GM21825 (cell line): ENCODE measurements at regions not wholly inside any gene's neighbourhood (a gene's known extent, or its start where the extent isn't known, plus 50 kb on each side); places are given as distances from the start of the nearest gene placed in this dataset.
A peak's percentile ranks its signal among the peaks of the same experiment; 100 is the strongest.

Experiments
- ATAC-seq: cut with Tn5 transposase; IDR thresholded peaks from one replicate; pipeline ENCODE4 v1.9.1; 2021; ENCODE audit warnings: mild to moderate bottlenecking, moderate library complexity; ENCODE audit not compliant: unreplicated experiment

DNA sequence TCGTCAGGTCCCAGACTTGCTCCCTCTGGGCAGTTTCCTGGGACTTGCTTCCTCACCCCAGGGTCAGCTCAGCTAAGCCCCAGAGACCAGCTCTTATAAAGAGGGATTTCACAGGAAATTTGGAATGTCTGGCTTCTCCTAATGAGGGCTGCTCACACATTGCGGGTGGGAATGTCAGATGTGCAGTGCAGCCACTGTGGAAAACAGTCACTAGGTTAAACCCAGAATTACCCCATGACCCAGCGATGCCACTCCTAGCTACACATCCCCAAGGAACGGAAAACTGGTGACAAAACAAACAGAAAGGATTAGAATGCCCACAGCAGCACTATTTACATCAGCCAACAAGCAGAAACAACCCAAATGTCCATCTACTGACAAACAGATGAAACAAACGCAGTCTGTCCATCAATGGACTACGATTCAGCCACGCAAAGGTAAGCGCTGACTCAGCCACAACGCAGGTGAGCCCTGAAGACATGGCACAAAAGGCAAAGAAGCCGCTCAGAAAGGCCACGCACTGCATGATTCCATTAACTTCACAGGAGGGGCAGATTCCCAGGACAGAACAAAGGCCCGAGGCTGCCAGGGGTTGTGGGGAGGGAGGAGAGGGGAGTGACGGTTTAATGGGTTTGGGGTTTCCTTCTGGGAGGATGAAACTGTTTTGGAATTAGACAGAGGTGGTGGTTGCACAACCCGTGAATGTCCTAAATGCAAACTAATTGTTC is 63.0 kb downstream of the NCOR2 start:
- no peak for ATAC-seq

DNA sequence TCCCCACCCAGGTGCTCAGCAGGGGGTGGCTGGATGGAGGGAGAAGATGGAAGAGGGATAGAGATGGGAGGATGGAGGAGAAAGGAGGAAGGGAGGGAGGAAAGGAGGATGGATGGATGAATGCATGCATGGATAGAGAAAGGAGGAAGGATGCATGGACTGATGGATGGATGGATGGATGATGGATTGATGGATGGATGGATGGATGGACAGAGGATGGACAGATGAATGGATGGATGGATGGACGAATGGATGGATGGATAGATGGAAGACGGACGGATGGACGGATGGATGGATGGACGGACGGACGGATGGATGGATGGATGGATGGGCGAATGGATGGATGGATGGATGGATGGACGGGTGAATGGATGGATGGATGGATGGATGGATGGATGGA is 64.1 kb downstream of the NCOR2 start:
- ATAC-seq = no peak

DNA sequence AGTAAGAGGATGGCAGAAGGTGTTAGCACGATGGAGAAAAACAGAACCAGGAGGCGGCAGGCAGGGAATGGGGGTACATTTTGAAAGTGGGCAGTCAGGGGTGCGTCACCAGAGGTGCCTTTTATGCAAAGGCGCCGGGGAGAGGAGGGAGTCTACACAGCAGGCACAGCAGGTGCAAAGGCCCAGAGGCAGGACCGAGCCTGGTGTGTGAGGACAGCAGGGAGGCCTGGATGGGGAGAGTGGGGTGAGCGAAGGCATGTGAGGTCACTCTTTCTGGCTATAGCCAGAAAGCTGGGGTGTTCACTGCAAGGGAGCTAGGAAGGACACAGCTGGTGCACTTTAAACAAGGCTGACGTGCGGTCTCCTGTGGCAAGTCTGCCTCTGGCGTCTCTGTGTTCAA is 65.0 kb downstream of the NCOR2 start:
- ATAC-seq = no peak

DNA sequence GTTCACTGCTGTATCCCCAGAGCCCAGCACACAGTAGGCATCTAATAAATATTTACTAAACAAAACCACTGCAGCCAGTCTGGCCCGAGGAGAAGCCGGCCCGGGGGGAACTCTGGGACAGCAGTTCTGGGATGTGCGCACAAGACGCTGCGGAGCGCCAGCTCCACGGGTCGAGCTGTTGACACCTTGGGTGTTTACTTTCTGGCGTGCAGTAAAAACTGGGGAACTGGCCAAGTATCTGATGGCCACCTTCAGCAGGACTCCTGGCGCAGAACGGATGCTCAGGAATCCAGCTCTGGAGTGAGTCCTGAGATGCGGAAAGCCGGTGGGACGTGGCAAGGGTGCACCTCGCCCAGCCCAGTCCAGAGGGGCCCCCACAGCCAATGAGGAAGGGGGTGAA is 65.6 kb downstream of the NCOR2 start:
- ATAC-seq = no peak

DNA sequence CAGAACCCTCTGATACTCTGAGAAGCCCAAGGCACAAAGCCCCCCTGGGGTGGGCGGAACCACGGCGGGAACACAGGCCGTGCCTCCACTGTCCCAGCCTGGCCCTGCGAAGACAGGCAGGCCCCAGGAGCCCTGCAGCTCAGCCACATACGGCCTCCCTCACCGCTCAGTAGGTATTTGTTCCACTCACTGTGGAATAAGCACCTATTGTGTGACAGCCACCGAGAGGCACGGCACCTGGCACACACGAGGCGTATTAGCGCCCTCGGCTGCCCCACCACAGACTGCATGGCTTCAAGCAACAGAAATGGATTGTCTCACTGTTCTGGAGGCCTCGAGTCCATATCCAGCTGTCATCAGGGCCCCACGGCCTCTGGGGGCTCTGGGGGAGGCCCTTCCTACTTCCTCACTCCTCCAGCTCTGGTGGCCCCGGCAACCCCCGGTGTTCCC is 66.3 kb downstream of the NCOR2 start:
- no peak for ATAC-seq

DNA sequence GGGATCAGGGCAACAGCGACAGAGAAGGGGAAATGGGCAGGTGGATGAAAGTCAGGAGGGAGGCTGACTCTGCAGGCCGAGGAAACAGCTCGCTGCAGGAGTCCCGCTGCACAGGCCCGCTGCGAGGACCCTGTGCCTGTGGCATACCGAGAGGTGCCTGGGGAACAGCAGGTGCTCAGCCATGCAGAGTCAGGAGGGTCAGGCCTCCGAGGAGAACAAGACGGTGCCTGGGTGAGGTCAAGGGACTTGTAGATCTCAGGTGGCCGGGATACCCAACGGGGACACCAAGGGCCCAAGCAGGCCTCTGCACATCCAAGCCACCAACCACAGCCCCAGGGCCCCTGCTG is 67.5 kb downstream of the NCOR2 start:
- no peak for ATAC-seq

DNA sequence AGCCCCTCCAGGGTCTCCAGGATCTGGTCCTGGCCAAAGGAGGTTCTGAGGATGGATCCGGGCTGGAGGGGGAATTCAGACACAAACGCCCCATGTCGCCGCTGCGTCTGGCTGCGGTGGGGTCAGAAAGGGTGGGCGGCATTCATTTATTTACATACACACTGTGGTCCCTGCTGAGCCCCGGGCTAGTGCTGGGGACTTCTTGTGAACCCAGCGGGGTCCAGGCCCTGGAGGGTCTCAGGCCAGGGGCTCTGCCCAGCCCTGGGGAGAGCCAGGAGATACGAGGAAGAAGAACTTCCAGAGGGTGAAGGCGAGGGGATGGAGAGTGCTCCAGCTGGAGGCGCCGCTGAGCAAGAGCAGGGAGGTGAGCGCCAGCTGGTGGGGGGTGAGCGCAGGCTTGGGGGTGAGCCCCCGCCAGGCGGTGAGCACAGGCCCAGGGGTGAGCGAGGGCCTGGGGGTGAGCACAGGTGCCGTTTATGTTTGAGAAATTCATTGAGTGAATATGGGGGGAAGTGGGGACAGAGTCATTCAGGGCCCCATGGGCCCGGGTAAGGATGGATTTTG is 68.1 kb downstream of the NCOR2 start:
- ATAC-seq = no peak

DNA sequence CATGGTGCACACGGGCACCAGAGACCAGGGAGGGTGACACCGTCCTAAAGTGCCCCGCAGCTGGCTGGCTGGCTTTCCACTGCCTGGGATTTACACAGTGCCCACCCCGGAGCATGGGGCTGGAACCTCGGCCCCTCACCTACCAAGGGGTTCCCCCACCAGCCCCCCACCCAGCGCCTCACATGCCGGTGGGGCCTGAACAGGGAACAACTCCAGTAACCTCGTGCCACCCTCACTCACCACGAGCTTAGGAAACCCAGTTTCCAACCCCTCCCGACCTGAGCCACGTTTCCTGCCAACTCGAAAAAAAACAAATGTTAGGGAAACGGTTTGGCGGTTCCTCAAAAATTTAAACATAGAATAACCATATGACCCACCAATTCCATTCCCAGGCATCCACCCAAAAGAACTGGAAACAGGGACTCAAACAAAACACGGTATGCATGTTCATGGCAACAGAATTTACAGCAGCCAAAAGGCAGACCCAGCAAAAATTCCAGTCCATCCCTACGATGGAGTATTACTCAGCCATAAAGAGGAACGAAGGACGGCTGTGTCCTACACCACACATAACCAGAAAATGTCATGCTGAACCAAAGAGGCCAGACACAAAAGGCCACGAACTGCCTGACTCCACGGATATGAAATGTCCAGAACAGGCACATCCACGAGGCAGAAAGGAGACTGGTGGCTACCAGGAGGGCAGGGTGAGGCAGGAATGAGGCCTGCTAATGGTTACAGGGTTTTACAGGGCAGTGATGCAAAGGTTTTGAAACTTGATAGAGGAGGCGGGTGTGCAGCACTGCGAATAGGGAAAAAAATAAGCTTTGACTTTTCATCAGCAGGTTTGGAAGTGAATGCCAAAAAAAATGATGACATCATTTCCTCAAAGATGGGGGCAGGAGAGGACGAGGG is 68.9 kb downstream of the NCOR2 start:
- ATAC-seq = no peak

DNA sequence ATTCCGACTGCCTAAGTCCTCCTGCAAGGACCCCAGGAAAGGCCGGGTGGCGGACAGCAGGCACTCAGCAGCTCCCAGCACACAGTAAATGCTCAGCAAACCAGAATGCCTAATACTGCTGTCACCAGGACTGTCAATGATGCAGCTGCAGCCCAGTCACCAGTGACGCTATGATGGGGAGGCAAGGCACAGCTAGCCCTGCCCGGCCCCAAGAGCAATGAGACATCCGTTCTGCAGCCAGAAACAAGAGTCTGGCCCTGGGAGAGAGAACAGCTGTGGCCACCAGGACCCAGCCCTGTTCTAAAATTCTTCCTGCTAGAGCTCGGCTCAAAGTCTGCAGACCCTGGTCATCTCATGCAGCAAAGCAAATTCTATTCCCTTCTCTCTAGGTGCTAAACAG is 69.8 kb downstream of the NCOR2 start:
- no peak for ATAC-seq

DNA sequence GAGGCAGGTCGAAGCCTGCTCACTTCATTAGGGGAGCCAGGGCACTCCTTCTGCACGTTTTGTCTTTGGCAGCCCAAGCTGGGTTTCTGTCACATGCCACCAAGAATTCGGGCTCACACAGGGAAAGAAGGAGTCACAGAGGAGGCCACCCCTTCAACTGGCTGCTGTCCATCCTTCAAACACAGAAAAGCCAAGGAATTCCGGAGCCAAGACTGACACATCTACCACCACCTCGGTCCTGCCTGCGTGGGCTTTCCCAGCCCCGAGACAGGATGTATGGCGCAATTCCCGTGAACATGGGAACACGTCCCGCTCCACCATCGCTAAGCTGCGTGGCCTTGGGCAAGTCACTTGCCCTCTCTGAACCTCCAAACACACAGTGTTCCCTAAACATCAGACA is 70.4 kb downstream of the NCOR2 start:
- no peak for ATAC-seq

DNA sequence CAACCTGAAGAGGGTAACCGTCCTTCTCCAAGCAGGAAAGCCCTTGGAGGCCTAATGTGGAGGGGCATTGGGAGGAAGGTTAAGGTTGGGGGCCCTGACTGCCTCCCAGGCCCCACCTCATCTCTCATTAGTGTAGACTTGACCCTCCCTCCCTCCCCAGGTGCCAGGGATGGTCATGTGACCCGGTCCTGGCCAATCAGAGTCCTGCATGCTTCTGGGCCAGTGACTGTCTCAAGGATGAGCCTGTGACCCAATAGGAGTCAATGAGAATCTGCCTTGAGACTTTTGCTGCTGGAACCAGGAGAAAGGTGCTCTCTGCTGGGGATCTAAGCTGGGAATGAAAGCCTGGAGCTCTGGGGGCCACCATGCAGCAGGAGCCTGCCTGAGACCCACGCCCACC is 70.8 kb downstream of the NCOR2 start:
- no peak for ATAC-seq

DNA sequence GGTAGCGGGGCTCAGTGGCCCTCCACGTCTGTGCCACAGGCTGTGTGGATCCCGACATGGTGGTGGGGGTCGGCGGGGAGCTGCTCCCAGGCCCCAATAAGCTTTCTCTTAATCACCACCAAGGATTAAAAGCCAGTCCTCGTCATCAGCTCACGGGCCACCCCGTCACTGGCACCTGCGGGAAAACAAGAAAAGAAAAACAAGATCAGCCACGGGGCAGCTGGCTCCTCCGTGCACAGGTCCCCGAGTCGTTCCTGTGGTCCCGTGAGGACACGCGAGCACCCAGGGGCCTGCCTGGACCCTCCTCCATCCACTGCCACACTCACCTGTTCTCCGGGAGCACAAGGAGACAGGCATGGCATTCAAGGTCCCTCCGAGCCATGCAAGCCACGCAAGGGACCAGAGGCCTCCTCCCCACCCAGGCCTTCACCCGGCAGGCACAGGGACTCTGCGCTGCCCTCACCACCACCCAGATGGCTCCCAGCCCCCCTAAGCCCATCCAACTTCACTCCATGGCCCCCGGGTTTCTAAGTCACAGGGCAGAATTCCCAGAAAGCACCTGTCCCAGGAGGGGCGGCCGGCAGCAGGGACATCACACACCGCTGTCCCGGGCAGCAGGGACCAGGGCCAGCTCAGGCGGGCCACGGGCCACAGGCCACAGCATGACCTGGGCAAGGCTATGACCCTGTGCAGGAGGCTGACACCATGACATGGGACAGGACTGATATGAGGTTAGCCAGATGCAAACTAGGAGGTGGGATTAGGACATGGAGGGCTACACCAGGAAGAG is 72.0 kb downstream of the NCOR2 start:
- no peak for ATAC-seq

DNA sequence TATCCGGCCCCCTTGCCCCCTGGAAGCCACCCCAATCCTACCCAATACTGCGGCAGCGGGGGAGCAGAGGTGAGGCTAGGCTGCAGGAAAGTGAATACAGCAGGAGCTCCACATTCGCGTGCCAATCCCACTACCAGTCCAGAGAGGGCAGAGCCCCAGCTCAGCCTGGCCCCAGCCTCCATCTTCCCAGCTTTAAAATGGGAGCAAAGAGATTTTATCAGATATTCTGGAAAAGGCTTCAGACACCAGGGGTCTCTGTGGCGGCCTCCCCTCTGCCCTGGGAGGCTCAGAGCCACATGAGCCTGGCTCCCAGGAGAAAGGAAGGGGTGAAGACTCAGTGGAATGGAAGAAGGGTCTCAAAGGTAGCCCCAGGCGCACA is 72.7 kb downstream of the NCOR2 start:
- no peak for ATAC-seq

DNA sequence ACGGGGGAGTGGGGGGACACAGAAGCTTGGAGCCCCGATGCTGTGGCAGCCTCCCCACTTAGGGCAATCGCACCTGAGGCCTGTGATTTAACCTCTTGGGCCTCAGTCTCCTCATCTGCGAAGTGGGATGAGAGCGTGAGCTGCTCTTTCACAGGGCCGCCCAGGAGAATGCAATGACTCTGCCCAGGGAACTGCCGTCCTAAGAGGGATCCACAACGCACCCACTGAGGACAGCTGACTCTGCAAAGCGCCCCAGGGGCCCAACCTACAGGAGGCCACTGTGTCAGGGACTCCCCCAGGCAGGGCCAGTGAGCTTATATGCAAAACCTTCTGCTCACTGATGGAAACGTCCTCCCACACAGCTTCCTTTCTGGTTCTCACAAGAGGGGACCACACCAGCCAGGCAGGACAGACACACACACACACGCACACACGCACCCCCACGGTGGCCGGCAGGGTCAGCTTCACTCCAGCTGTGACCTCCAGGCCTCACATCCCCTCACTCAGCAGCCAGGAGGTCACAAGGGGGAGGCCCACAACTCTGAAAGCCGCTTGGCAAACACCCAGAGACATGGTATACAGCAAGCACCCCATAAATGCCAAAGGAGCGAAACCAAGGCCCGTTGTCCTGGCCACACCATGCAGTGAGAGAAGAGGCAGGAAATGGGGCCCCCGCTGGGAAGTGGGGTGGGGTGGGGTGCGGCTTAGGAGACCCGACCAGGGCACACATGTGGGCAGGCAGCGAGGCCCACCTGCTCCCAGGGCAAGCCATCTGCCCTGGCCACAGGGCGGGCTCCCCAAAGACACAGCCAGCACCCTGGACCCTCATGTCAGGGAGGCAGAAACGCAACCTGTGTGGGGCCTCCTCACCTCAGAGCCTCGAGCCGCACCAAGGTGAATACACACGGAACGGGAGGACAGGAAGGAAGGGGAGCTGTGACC is 73.3 kb downstream of the NCOR2 start:
- ATAC-seq = peak; percentile 85

DNA sequence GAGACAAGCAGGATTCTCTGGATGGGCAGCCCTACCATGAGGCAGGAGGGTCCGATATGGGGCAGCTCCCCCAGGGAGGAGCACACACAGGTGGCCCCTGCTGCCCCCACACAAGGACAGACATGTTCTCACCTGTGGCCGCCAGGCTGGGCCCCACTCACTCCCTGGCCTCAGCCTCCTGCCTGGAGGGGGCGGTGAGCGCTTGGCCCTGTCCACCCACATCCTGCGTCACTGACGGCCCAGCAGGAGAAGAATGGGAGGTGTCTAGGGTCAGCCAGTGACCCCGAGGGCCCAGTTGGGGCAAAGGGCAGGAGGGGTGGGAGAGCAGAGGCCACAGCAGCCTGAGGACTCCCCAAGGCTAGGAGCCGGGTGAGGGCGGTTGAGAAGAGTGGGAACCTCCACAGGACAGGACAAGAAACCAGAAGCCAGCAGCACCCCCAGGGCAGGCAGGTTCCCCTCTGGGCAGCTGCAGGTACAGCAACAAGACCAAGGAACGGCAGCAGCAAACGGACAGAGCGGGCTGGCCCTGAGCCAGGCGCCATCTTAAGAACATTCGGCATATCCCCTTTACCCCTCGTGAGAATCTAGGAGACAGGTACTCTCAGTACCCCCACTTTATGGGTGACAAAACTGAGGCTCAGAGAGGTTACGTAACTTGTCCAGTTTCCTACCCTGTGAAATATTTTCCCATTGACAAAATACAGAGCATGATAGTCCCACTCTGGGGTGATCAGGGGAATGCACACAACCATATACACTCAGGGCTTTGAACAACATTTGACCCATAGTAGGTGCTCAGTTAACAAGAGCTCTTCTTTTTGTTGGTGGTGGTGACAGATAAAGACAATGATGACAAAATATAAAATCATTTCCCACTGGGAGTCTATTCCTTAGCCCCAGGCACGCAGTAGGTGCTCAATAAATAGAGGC is 74.3 kb downstream of the NCOR2 start:
- no peak for ATAC-seq

DNA sequence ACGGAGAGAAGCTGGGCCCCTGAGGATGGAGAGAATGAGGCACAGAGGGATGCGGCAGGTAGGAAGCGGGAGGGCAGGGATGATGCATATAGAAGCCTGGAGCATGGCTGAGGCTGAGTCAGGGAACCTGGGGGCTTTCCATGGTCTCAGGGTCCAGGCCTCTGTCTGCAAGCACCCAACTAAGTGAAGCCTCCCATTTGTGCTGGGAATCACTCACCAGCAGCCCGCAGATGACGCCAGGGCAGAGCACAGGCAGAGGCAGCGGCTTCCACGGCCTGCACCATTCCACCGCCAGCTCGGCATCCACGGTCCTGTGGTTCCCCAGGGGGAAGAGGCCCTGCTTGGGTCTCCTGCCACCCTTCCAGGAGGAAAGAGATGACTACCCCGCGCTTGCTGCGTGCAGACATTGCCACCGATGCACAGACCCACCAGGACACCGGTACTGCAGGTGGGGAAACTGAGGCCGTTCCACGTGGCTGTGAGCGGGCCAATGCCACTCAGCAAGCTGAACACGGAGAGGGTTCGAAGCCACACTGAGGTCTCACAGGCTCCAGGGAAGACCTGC is 75.5 kb downstream of the NCOR2 start:
- ATAC-seq = no peak

DNA sequence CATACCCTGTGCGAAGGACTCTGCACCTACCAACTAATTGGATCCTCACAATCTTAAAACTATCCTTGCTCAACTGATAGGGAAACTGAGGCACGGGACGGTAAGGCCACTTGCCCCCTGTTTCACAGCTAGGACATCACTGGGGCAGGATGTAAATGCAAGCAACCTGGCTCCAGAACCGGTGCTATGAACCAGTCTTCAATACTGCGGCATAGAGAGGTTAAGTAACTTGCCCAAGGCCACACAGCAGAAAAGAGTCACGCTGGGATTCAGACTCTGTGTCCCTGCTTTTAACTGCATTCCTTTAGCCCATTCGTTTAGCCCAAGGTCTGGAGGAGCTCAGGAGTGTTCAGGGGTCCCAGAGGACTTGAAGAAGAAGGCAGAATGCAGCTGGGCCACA is 76.1 kb downstream of the NCOR2 start:
- ATAC-seq = no peak

DNA sequence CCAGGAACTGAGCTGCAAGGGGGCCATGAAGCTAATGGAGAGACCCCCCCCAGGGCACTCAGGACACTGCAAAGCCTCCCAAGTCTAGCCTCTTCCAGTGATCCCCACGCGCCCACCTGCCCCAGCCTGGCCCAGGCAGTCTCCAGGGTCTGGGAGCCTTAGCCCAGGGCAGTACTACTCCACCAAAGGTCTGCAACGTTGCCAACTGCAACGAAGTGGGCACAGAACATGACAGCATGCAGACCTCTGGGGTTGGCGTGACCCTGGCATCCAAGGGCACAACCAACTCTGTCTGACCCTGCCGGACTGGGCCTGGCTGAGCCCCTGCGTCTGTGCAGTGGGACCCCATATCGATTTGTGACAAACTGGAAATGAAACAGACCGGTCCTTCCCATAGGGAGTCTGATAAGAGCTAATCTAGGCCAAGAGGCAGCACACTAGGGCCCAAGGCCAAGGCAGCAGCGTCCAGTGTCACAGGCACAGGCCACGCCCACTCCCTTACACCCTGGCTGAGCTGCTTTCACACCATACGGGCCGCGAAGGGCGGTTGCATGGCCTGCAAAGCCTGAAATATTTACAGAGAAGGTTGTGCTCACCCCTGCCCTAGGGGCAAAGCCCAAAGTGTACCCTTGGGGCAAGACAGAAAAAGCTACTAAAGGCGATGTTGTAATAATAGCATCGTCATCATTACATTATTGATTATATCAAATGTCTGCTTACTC is 76.7 kb downstream of the NCOR2 start:
- no peak for ATAC-seq
